Right lobe of liver (tissue), 4 donors: ENCODE measurements at regions not wholly inside any gene's neighbourhood (a gene's known extent, or its start where the extent isn't known, plus 50 kb on each side); places are given as distances from the start of the nearest gene placed in this dataset.

ENCODE experiments used
- CTCF ChIP-seq, 4 donors: fragments of 200-600 bp in 3 of 4; fragments of 450-650 bp in 1 of 4; IDR thresholded peaks; one replicate each; pipeline versions ENCODE4 v1.5.1 to v1.8.0; 2016 to 2022; ENCODE audit warnings: antibody characterized with exemption in 4 of 4, mild to moderate bottlenecking in 2 of 4
- POLR2A ChIP-seq: fragments of 450-650 bp; IDR thresholded peaks from one replicate; pipeline ENCODE4 v1.6.1; 2017; ENCODE audit warnings: antibody characterized with exemption, mild to moderate bottlenecking
- donor health status: DM: no; HTN: no; CAD: no.
- donor health status: DM: no; HTN: no; CAD: no.
- donor health status: DM: no; HTN: yes; CAD: no.

- TF ChIP-seq CTCF (IDR thresholded peaks at IDR 0.05): no peak
- TF ChIP-seq POLR2A: no peak
These were observed 401.3 kb downstream of the FUT8 start for GRCh38 chr14:65813760-65814384.
